Nephron (organoid): ENCODE measurements at regions not wholly inside any gene's neighbourhood (a gene's known extent, or its start where the extent isn't known, plus 50 kb on each side); places are given as distances from the start of the nearest gene placed in this dataset.

Experiments
- H3K27ac Mint-ChIP-seq, 3 experiments: 2 replicates each; pipeline ENCODE4 v1.8.0; 2020; ENCODE audit warnings: mixed read lengths in 3 of 3, mild to moderate bottlenecking in 2 of 3, moderate library complexity in 1 of 3
- H3K27me3 Mint-ChIP-seq: 2 replicates; pipeline ENCODE4 v1.8.0; 2021; ENCODE audit warnings: low read depth, mild to moderate bottlenecking, moderate library complexity, mixed read lengths
- H3K36me3 Mint-ChIP-seq: 2 replicates; pipeline ENCODE4 v1.8.0; 2020; ENCODE audit warnings: low read depth, mixed read lengths
- H3K4me1 Mint-ChIP-seq: 2 replicates; pipeline ENCODE4 v1.8.0; 2020; ENCODE audit warnings: mixed read lengths
- H3K4me3 Mint-ChIP-seq, 3 experiments: 2 replicates each; pipeline ENCODE4 v1.8.0; 2020; ENCODE audit warnings: mild to moderate bottlenecking in 3 of 3, mixed read lengths in 3 of 3, moderate library complexity in 2 of 3
- H3K9me3 Mint-ChIP-seq: 2 replicates; pipeline ENCODE4 v1.8.0; 2020; ENCODE audit warnings: mixed read lengths
- CTCF ChIP-seq, 3 experiments: fragments of 200-600 bp; sonication (generic); IDR thresholded peaks; one replicate each; pipeline ENCODE4 v1.5.0; 2021; ENCODE audit warnings: antibody characterized with exemption in 3 of 3; ENCODE audit not compliant: unreplicated experiment in 3 of 3

- Mint-ChIP-seq H3K4me1 (no peaks in the 10 kb centered on the region), H3K4me3 (no peak overlapping the region), H3K27me3 (peaks cover 52% of the 10 kb centered on the region), H3K9me3 (no peaks in the 10 kb centered on the region), H3K27ac (no peak overlapping the region), H3K36me3 (no peaks in the 10 kb centered on the region)
- TF ChIP-seq CTCF (IDR thresholded peaks at IDR 0.05; ENCODE audit: unreplicated experiment in 3 of 3): no peak
Measured at GRCh38 chr1:17958704-17959103, 148.9 kb upstream of the IGSF21 start.

- no peaks in the 10 kb centered on the region for H3K9me3 Mint-ChIP-seq
- H3K4me1 Mint-ChIP-seq: no peaks in the 10 kb centered on the region
- no peak overlapping the region for H3K4me3 Mint-ChIP-seq
- peaks cover 52% of the 10 kb centered on the region for H3K27me3 Mint-ChIP-seq
- H3K27ac Mint-ChIP-seq: no peak overlapping the region
- TF ChIP-seq CTCF (IDR thresholded peaks at IDR 0.05; ENCODE audit: unreplicated experiment in 3 of 3): no peak
- H3K36me3 Mint-ChIP-seq: no peaks in the 10 kb centered on the region
Measured at GRCh38 chr1:17963513-17963912, 144.1 kb upstream of the IGSF21 start.

GRCh38 chr1:17965515-17966100 lies 142.0 kb upstream of the IGSF21 start:
- Mint-ChIP-seq H3K9me3 (no peaks in the 10 kb centered on the region), H3K36me3 (no peaks in the 10 kb centered on the region), H3K27ac (no peak overlapping the region), H3K27me3 (peaks cover 56% of the 10 kb centered on the region), H3K4me3 (no peak overlapping the region), H3K4me1 (no peaks in the 10 kb centered on the region)
- TF ChIP-seq CTCF (IDR thresholded peaks at IDR 0.05; ENCODE audit: unreplicated experiment in 3 of 3): no peak

GRCh38 chr1:17966341-17966740 lies 141.3 kb upstream of the IGSF21 start:
- Mint-ChIP-seq H3K27ac (no peak overlapping the region), H3K9me3 (no peaks in the 10 kb centered on the region), H3K4me3 (no peak overlapping the region), H3K4me1 (no peaks in the 10 kb centered on the region), H3K36me3 (no peaks in the 10 kb centered on the region), H3K27me3 (peaks cover 53% of the 10 kb centered on the region)
- no peak for TF ChIP-seq CTCF (IDR thresholded peaks at IDR 0.05; ENCODE audit: unreplicated experiment in 3 of 3)

GRCh38 chr1:17967623-17968255 lies 139.9 kb upstream of the IGSF21 start:
- H3K4me1 Mint-ChIP-seq: no peaks in the 10 kb centered on the region
- no peak for TF ChIP-seq CTCF (IDR thresholded peaks at IDR 0.05; ENCODE audit: unreplicated experiment in 3 of 3)
- H3K27ac Mint-ChIP-seq: no peak overlapping the region
- peaks cover 56% of the 10 kb centered on the region for H3K27me3 Mint-ChIP-seq
- H3K4me3 Mint-ChIP-seq: no peak overlapping the region
- no peaks in the 10 kb centered on the region for H3K36me3 Mint-ChIP-seq
- H3K9me3 Mint-ChIP-seq: no peaks in the 10 kb centered on the region

GRCh38 chr1:17970757-17971156 lies 136.8 kb upstream of the IGSF21 start:
- Mint-ChIP-seq H3K9me3 (no peaks in the 10 kb centered on the region), H3K4me3 (no peak overlapping the region), H3K36me3 (no peaks in the 10 kb centered on the region), H3K4me1 (no peaks in the 10 kb centered on the region), H3K27me3 (peaks cover 66% of the 10 kb centered on the region), H3K27ac (no peak overlapping the region)
- TF ChIP-seq CTCF (IDR thresholded peaks at IDR 0.05; ENCODE audit: unreplicated experiment in 3 of 3): no peak
